Activated CD8-positive, alpha-beta T cell treated with anti-CD3 and anti-CD28 coated beads for 36 hours (primary cell): ENCODE measurements at regions not wholly inside any gene's neighbourhood (a gene's known extent, or its start where the extent isn't known, plus 50 kb on each side); places are given as distances from the start of the nearest gene placed in this dataset.

Experiments
- ATAC-seq: fragments of 200-7000 bp; cut with Tn5 transposase; one replicate; pipeline ENCODE4 v1.10.0; 2021; ENCODE audit warnings: mild to moderate bottlenecking, moderate library complexity
- CTCF ChIA-PET: fragments of 350-600 bp; sonication (Branson Sonifier 250); formaldehyde crosslinking; loops from one replicate; lab custom pipeline; 2021; ENCODE audit warnings: antibody characterized with exemption; lab: Charles Lee
- POLR2A ChIA-PET: fragments of 350-600 bp; sonication (Branson Sonifier 250); formaldehyde crosslinking; loops from one replicate; lab custom pipeline; 2021; ENCODE audit warnings: antibody characterized with exemption; lab: Charles Lee
- DNase-seq: peaks from one replicate; pipeline ENCODE4 v3.0.0-alpha.2; 2020
- H3K27ac Mint-ChIP-seq: one replicate; pipeline ENCODE4 v1.8.0; 2021; ENCODE audit warnings: mild to moderate bottlenecking, mixed read lengths
- H3K27me3 Mint-ChIP-seq: one replicate; pipeline ENCODE4 v1.8.0; 2021; ENCODE audit warnings: mixed read lengths
- H3K36me3 Mint-ChIP-seq: one replicate; pipeline ENCODE4 v1.8.0; 2021; ENCODE audit warnings: low read depth, mixed read lengths
- H3K4me1 Mint-ChIP-seq: one replicate; pipeline ENCODE4 v1.8.0; 2021; ENCODE audit warnings: low read depth, mixed read lengths
- H3K4me3 Mint-ChIP-seq: one replicate; pipeline ENCODE4 v1.8.0; 2021; ENCODE audit warnings: mild to moderate bottlenecking, moderate library complexity, mixed read lengths
- H3K9me3 Mint-ChIP-seq: one replicate; pipeline ENCODE4 v1.8.0; 2021; ENCODE audit warnings: mixed read lengths
- CTCF ChIP-seq: fragments of 200-600 bp; IDR thresholded peaks from one replicate; pipeline ENCODE4 v1.8.0; 2022; ENCODE audit warnings: antibody characterized with exemption, mild to moderate bottlenecking
- intact Hi-C: fragments of 100-400 bp; cut with micrococcal nuclease; formaldehyde crosslinking; loops from one replicate; pipeline ENCODE4 v1.10.0; 2022

- ATAC-seq (no peak), DNase-seq (no peak)
- no peak for TF ChIP-seq CTCF
- POLR2A ChIA-PET, result no interaction called here
- CTCF ChIA-PET, result no interaction called here
- intact Hi-C loops, result no loop called here
- Mint-ChIP-seq H3K9me3 (no peaks in the 10 kb centered on the region), H3K4me1 (no peaks in the 10 kb centered on the region), H3K36me3 (no peaks in the 10 kb centered on the region), H3K4me3 (no peak overlapping the region), H3K27ac (no peak overlapping the region), H3K27me3 (no peaks in the 10 kb centered on the region)
These were observed 117.0 kb downstream of the TFAP2A start for GRCh38 chr6:10297832-10298231.

GRCh38 chr6:10278746-10279145 lies 136.1 kb downstream of the TFAP2A start:
- Mint-ChIP-seq H3K9me3 (peaks cover 3% of the 10 kb centered on the region), H3K4me3 (no peak overlapping the region), H3K36me3 (no peaks in the 10 kb centered on the region), H3K27me3 (no peaks in the 10 kb centered on the region), H3K4me1 (no peaks in the 10 kb centered on the region), H3K27ac (no peak overlapping the region)
- ATAC-seq, result no peak
- ChIA-PET CTCF (no interaction called here), POLR2A (no interaction called here)
- no peak for TF ChIP-seq CTCF
- no peak for DNase-seq
- intact Hi-C loops, result no loop called here

- no peaks in the 10 kb centered on the region for H3K4me1 Mint-ChIP-seq
- TF ChIP-seq CTCF, result no peak
- CTCF ChIA-PET, result no interaction called here
- peaks cover 3% of the 10 kb centered on the region for H3K9me3 Mint-ChIP-seq
- ATAC-seq (no peak), DNase-seq (no peak)
- intact Hi-C loops, result no loop called here
- H3K27me3 Mint-ChIP-seq, result no peaks in the 10 kb centered on the region
- no peak overlapping the region for H3K4me3 Mint-ChIP-seq
- POLR2A ChIA-PET, result no interaction called here
- no peak overlapping the region for H3K27ac Mint-ChIP-seq
- no peaks in the 10 kb centered on the region for H3K36me3 Mint-ChIP-seq
These were observed 138.1 kb downstream of the TFAP2A start for GRCh38 chr6:10276660-10277287.

GRCh38 chr6:10276106-10276505 lies 138.8 kb downstream of the TFAP2A start:
- intact Hi-C loops, result no loop called here
- POLR2A ChIA-PET, result no interaction called here
- no peaks in the 10 kb centered on the region for H3K4me1 Mint-ChIP-seq
- CTCF ChIA-PET, result no interaction called here
- no peak overlapping the region for H3K27ac Mint-ChIP-seq
- DNase-seq, result no peak
- H3K9me3 Mint-ChIP-seq, result peaks cover 3% of the 10 kb centered on the region
- no peak overlapping the region for H3K4me3 Mint-ChIP-seq
- H3K36me3 Mint-ChIP-seq, result no peaks in the 10 kb centered on the region
- no peak for ATAC-seq
- H3K27me3 Mint-ChIP-seq, result no peaks in the 10 kb centered on the region
- no peak for TF ChIP-seq CTCF

- Mint-ChIP-seq H3K4me1 (no peaks in the 10 kb centered on the region), H3K27me3 (no peaks in the 10 kb centered on the region), H3K36me3 (no peaks in the 10 kb centered on the region), H3K9me3 (peaks cover 2% of the 10 kb centered on the region), H3K4me3 (no peak overlapping the region), H3K27ac (no peak overlapping the region)
- CTCF ChIA-PET, result no interaction called here
- TF ChIP-seq CTCF, result no peak
- POLR2A ChIA-PET, result no interaction called here
- intact Hi-C loops, result no loop called here
- no peak for DNase-seq
- ATAC-seq, result no peak
These were observed 142.3 kb downstream of the TFAP2A start for GRCh38 chr6:10272591-10272990.
